Choroid plexus epithelial cell (primary cell): ENCODE measurements at regions not wholly inside any gene's neighbourhood (a gene's known extent, or its start where the extent isn't known, plus 50 kb on each side); places are given as distances from the start of the nearest gene placed in this dataset.

Experiments
- DNase-seq: peaks from one replicate; pipeline ENCODE4 v3.0.0-alpha.2; 2010; ENCODE audit warnings: low read depth
- H3K4me3 ChIP-seq: 2 replicates; pipeline ENCODE4 v1.5.1; 2011; ENCODE audit warnings: low read depth, mild to moderate bottlenecking, control low read depth, low read length, moderate library complexity
- CTCF ChIP-seq: conservative IDR thresholded peaks from 2 replicates; pipeline ENCODE4 v1.5.1; 2011; ENCODE audit warnings: low read depth, mild to moderate bottlenecking, control low read depth, inconsistent platforms, low read length, moderate library complexity

GRCh38 chr20:20856956-20857355 is 144.5 kb upstream of the RALGAPA2 start:
- H3K4me3 ChIP-seq, result no peak overlapping the region
- TF ChIP-seq CTCF, result no peak
- no peak for DNase-seq

- no peak for DNase-seq
- no peak for TF ChIP-seq CTCF
- H3K4me3 ChIP-seq, result no peak overlapping the region
These were observed 143.9 kb upstream of the RALGAPA2 start for GRCh38 chr20:20856306-20856705.

GRCh38 chr20:20851385-20851784 is 138.9 kb upstream of the RALGAPA2 start:
- no peak for TF ChIP-seq CTCF
- DNase-seq, result no peak
- no peak overlapping the region for H3K4me3 ChIP-seq

GRCh38 chr20:20850407-20850806 is 138.0 kb upstream of the RALGAPA2 start:
- DNase-seq, result no peak
- TF ChIP-seq CTCF, result no peak

GRCh38 chr20:20849161-20849560 is 136.7 kb upstream of the RALGAPA2 start:
- TF ChIP-seq CTCF, result no peak
- H3K4me3 ChIP-seq, result no peak overlapping the region

More at GRCh38 chr20:20850407-20850806, 138.0 kb upstream of the RALGAPA2 start:
- H3K4me3 ChIP-seq, result no peak overlapping the region

GRCh38 chr20:20847814-20848213 is 135.4 kb upstream of the RALGAPA2 start:
- DNase-seq, result no peak
- no peak for TF ChIP-seq CTCF
- H3K4me3 ChIP-seq, result no peak overlapping the region

More at GRCh38 chr20:20849161-20849560, 136.7 kb upstream of the RALGAPA2 start:
- DNase-seq, result no peak

GRCh38 chr20:20843982-20844381 is 131.5 kb upstream of the RALGAPA2 start:
- TF ChIP-seq CTCF, result no peak
- no peak for DNase-seq
- H3K4me3 ChIP-seq, result no peak overlapping the region
